Spleen (tissue), 11 donors: ENCODE measurements at regions not wholly inside any gene's neighbourhood (a gene's known extent, or its start where the extent isn't known, plus 50 kb on each side); places are given as distances from the start of the nearest gene placed in this dataset.
"Not testable (repeated sequence)": the region's sequence is repeated elsewhere in the genome, so short reads cannot be mapped to it uniquely, and the experiment has no call there.

Experiments used
- DNase-seq: peaks from one replicate; pipeline ENCODE4 v3.0.0-alpha.2; 2020
- H3K27ac ChIP-seq, 8 donors: fragments of 200-600 bp; sonication (generic) in 7 of 8; 1 replicate in 4 of 8; 2 replicates in 4 of 8; pipeline versions ENCODE4 v1.5.0 to v1.8.0; 2016 to 2021; ENCODE audit warnings: inconsistent platforms in 4 of 8, mild to moderate bottlenecking in 4 of 8, moderate library complexity in 1 of 8
- H3K27me3 ChIP-seq, 7 donors: fragments of 200-600 bp; sonication (generic) in 6 of 7; replicated peaks in 1 of 7; 1 replicate in 4 of 7; 2 replicates in 3 of 7; pipeline versions ENCODE4 v1.5.0 to v1.8.0; 2016 to 2021; ENCODE audit warnings: inconsistent platforms in 3 of 7, mild to moderate bottlenecking in 1 of 7
- H3K36me3 ChIP-seq, 6 donors: fragments of 200-600 bp; sonication (generic) in 5 of 6; 1 replicate in 4 of 6; 2 replicates in 2 of 6; pipeline versions ENCODE4 v1.5.0 to v1.8.0; 2016 to 2021; ENCODE audit warnings: inconsistent platforms in 2 of 6
- H3K4me1 ChIP-seq, 6 donors: fragments of 200-600 bp; sonication (generic) in 5 of 6; 1 replicate in 3 of 6; 2 replicates in 3 of 6; pipeline versions ENCODE4 v1.5.0 to v1.8.0; 2016 to 2021; ENCODE audit warnings: inconsistent platforms in 3 of 6
- H3K4me3 ChIP-seq, 8 donors: fragments of 200-600 bp; sonication (generic) in 7 of 8; 1 replicate in 4 of 8; 2 replicates in 4 of 8; pipeline versions ENCODE4 v1.5.0 to v1.8.0; 2016 to 2021; ENCODE audit warnings: inconsistent platforms in 4 of 8, mild to moderate bottlenecking in 4 of 8, moderate library complexity in 2 of 8
- H3K9me3 ChIP-seq, 8 donors: fragments of 200-600 bp; sonication (generic) in 7 of 8; 1 replicate in 4 of 8; 2 replicates in 4 of 8; pipeline versions ENCODE4 v1.5.0 to v1.8.0; 2016 to 2021; ENCODE audit warnings: inconsistent platforms in 4 of 8
- POLR2A ChIP-seq, 3 donors: fragments of 450-650 bp; IDR thresholded peaks; one replicate each; pipeline ENCODE4 v1.5.1; 2017; ENCODE audit warnings: antibody characterized with exemption in 3 of 3, mild to moderate bottlenecking in 1 of 3
- POLR2AphosphoS5 ChIP-seq, 3 donors: sonication (generic); formaldehyde crosslinking; IDR thresholded peaks; one replicate each; pipeline ENCODE4 v1.5.1; 2017; ENCODE audit warnings: antibody characterized with exemption in 3 of 3
- WGBS, 5 donors: extraction: QIAGEN DNeasy Blood & Tissue Kit in 3 of 5; methylation state at CpG; one replicate each; pipeline versions ENCODE4 v1.1.5 to v1.1.7; 2013 to 2018; 5-methylcytosine and 5-hydroxymethylcytosine counted together
- intact Hi-C: fragments of 100-400 bp; cut with DNase I; formaldehyde crosslinking; loops from one replicate; pipeline ENCODE4 v1.15.0; 2023; ENCODE audit warnings: low total_unique reads
- TF ChIP-seq, protein P1 (sequence below), 11 experiments: fragments of 200-600 bp in 7 of 11; fragments of 450-650 bp in 4 of 11; sonication (generic) in 4 of 11; IDR thresholded peaks in 8 of 11; conservative IDR thresholded peaks in 3 of 11; 1 replicate in 7 of 11; 2 replicates in 4 of 11; pipeline versions ENCODE4 v1.4.0 to v1.8.0; 2016 to 2021; ENCODE audit warnings: antibody characterized with exemption in 11 of 11, inconsistent platforms in 4 of 11, mild to moderate bottlenecking in 1 of 11
- donor health status: healthy with polysubstance abuse.
- donor health status: DM: no; HTN: no; CAD: no; lungs with moderate emphysema.
- donor health status: DM: no; HTN: no; CAD: no.
- donor health status: Bipolar disorder and iron deficiency.
- donor health status: healthy.
- donor health status: DM: no; HTN: no; CAD: no.
- donor health status: DM: yes; HTN: yes; CAD: no.

DNA sequence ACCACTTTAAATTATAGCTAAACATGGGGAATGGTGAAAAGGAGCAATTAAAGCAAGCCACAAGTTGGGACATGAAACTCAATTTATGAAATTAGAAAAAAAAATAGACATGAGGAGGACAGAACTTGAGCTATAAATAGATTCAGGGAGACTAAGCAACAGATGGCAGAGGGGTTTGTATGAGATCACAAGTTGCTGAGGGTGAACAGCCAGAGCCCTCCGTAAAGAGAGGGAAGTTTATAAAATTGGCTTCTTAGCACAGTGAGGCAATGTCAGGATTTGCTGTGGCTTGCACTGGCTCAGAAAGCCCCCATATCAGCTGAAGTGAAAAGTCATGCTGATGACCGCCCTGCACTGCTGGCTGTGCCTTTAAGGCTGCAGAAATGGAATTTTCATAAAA, 443.4 kb upstream of the CD180 start:
- peak overlapping the region in 4 of 8 donors; percentile 3 to 44 (median 22) for H3K27ac ChIP-seq

DNA sequence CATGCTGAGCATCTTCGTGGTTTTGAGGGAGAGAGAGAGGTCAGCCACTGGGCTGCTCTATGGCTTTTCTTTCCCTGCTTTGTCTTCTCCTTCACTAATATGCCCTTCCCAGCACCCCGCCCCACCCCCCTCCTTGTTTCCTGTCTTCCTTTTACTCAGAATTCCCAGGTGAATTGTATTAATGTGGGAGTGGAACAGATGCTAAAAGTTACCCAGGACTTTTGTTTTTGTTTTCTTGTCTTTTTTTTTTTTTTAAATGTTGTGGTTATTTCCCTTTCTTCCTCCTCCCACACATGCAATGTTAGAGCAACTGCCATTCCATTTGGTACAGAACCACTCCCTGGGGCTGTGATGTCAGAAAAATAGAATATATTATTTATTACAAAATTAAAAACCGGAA, 442.7 kb upstream of the CD180 start:
- no peak for DNase-seq

More for the DNA sequence above, 443.4 kb upstream of the CD180 start:
- no peak for DNase-seq
- Histone ChIP-seq H3K4me3 (no peak overlapping the region), H3K9me3 (peaks cover 0 to 13% (median 8%) of the 10 kb centered on the region in 8 donors), H3K4me1 (peaks cover 0 to 5% (median 0%) of the 10 kb centered on the region in 6 donors), H3K36me3 (no peaks in the 10 kb centered on the region), H3K27me3 (no peaks in the 10 kb centered on the region)
- TF ChIP-seq, protein P1, sequence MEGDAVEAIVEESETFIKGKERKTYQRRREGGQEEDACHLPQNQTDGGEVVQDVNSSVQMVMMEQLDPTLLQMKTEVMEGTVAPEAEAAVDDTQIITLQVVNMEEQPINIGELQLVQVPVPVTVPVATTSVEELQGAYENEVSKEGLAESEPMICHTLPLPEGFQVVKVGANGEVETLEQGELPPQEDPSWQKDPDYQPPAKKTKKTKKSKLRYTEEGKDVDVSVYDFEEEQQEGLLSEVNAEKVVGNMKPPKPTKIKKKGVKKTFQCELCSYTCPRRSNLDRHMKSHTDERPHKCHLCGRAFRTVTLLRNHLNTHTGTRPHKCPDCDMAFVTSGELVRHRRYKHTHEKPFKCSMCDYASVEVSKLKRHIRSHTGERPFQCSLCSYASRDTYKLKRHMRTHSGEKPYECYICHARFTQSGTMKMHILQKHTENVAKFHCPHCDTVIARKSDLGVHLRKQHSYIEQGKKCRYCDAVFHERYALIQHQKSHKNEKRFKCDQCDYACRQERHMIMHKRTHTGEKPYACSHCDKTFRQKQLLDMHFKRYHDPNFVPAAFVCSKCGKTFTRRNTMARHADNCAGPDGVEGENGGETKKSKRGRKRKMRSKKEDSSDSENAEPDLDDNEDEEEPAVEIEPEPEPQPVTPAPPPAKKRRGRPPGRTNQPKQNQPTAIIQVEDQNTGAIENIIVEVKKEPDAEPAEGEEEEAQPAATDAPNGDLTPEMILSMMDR (IDR thresholded peaks at IDR 0.05 in 8 of 11, conservative IDR thresholded peaks at IDR 0.05 in 3 of 11): no peak
- TF ChIP-seq POLR2AphosphoS5 (IDR thresholded peaks at IDR 0.05) (no peak), POLR2A (IDR thresholded peaks at IDR 0.05) (no peak)
- WGBS, 5 donors: 32 to 51% (median 44%) methylated on average over 2 of the region's 2 CpGs
- intact Hi-C loops: no loop called here

DNA sequence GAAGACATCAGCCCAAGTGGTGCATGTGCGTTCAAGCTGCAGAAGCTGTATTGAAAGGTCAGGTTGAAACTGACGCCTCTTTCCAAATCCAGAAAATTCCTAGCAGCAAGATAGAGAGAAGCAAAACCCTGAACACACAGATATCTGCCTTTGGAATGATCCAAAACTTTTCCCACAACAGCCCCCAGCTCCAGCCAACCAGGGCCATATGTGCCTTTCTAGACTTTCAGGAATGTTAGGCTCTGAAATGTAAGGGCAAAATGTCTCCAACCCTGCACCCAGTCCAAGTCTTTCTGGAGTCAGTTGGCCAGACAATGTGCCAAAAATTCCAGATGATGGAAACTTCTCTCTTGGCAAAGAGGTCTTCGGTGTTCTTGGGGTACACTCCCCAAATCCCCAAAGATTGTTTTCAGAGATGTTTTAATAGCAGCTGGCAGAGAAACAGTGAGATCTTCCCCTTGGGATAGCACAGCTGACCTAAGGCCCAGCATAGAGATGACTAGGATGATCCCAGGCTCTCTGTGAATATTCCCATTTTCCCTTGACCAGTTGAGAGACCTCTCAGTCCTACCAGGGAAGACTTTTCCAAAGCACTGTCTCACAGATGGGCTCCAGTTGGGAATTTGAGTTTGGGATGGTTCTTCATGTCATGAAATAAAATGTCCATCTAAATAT, 440.4 kb upstream of the CD180 start:
- no peak overlapping the region for H3K27ac ChIP-seq
- H3K4me3 ChIP-seq: no peak overlapping the region
- H3K36me3 ChIP-seq: no peaks in the 10 kb centered on the region
- WGBS, 5 donors: 81 to 94% (median 89%) methylated on average over 3 of the region's 3 CpGs
- TF ChIP-seq POLR2AphosphoS5 (IDR thresholded peaks at IDR 0.05) (no peak), POLR2A (IDR thresholded peaks at IDR 0.05) (no peak)
- TF ChIP-seq, protein P1 (IDR thresholded peaks at IDR 0.05 in 8 of 11, conservative IDR thresholded peaks at IDR 0.05 in 3 of 11): no peak
- H3K9me3 ChIP-seq: peaks cover 0 to 14% (median 0%) of the 10 kb centered on the region in 8 donors
- intact Hi-C loops: no loop called here
- no peaks in the 10 kb centered on the region for H3K27me3 ChIP-seq
- peaks cover 0 to 5% (median 0%) of the 10 kb centered on the region in 6 donors for H3K4me1 ChIP-seq
- no peak for DNase-seq

More for the DNA sequence above, 442.7 kb upstream of the CD180 start:
- peaks cover 0 to 13% (median 3%) of the 10 kb centered on the region in 8 donors for H3K9me3 ChIP-seq
- TF ChIP-seq, protein P1 (IDR thresholded peaks at IDR 0.05 in 8 of 11, conservative IDR thresholded peaks at IDR 0.05 in 3 of 11): no peak
- no peak for TF ChIP-seq POLR2AphosphoS5 (IDR thresholded peaks at IDR 0.05)
- no peak for TF ChIP-seq POLR2A (IDR thresholded peaks at IDR 0.05)
- peak overlapping the region in 4 of 8 donors; percentile 3 to 44 (median 22) for H3K27ac ChIP-seq
- intact Hi-C loops: no loop called here
- H3K36me3 ChIP-seq: no peaks in the 10 kb centered on the region
- H3K27me3 ChIP-seq: no peaks in the 10 kb centered on the region
- H3K4me1 ChIP-seq: peaks cover 0 to 5% (median 0%) of the 10 kb centered on the region in 6 donors
- no peak overlapping the region for H3K4me3 ChIP-seq
- 55 to 78% (median 63%) methylated on average over 3 of the region's 3 CpGs for WGBS, 5 donors

DNA sequence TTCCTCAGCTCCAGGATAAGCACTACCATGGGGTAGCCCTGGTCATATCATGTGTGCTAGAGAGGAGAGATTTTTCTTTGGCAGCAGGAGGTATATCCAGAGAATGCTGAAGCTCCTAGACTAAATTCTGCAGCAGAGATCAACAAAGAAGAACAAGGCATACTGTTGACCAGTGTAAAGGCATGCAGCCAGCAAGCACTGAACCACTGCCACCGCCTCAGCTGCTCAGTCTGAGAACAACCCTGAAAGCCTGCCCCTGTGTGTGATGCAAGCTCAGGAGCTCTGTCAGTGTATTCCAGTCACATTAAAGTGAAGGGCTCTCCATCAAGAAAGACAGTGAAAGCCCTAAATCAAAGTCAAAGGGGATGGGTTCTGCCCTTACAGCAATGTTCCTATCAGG, 439.5 kb upstream of the CD180 start:
- TF ChIP-seq, protein P1 (IDR thresholded peaks at IDR 0.05 in 8 of 11, conservative IDR thresholded peaks at IDR 0.05 in 3 of 11): no peak
- TF ChIP-seq POLR2A (IDR thresholded peaks at IDR 0.05) (no peak), POLR2AphosphoS5 (IDR thresholded peaks at IDR 0.05) (no peak)
- 61 to 100% (median 88%) methylated on average over 1 of the region's 1 CpG for WGBS, 5 donors
- DNase-seq: no peak
- no peak overlapping the region for H3K27ac ChIP-seq
- no peak overlapping the region for H3K4me3 ChIP-seq
- no peaks in the 10 kb centered on the region for H3K36me3 ChIP-seq
- H3K27me3 ChIP-seq: no peaks in the 10 kb centered on the region
- H3K4me1 ChIP-seq: peaks cover 0 to 5% (median 0%) of the 10 kb centered on the region in 6 donors
- H3K9me3 ChIP-seq: peaks cover 0 to 14% (median 0%) of the 10 kb centered on the region in 8 donors
- intact Hi-C loops: no loop called here

DNA sequence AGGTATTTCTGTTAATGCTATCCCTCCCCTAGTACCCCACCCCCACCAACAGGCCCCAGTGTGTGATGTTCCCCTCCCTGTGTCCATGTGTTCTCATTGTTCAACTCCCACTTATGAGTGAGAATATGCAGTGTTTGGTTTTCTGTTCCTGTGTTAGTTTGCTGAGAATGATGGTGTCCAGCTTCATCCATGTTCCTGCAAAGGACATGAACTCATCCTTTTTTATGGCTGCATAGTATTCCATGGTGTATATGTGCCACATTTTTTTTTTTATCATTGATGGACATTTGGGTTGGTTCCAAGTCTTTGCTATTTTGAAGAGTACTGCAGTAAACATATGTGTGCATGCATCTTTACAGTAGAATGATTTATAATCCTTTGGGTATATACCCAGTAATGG, 430.5 kb upstream of the CD180 start:
- H3K9me3 ChIP-seq, DNase-seq, intact Hi-C loops: not testable (repeated sequence)

More for the DNA sequence above, 430.5 kb upstream of the CD180 start:
- not testable (repeated sequence) for H3K36me3 ChIP-seq, H3K4me1 ChIP-seq, H3K27ac ChIP-seq, H3K4me3 ChIP-seq, H3K27me3 ChIP-seq
